HEK293T (cell line): ENCODE measurements at regions not wholly inside any gene's neighbourhood (a gene's known extent, or its start where the extent isn't known, plus 50 kb on each side); places are given as distances from the start of the nearest gene placed in this dataset.

Experiments
- ARNT ChIP-seq: fragments of 450-650 bp; IDR thresholded peaks from 2 replicates; pipeline ENCODE4 v1.6.1; 2017; ENCODE audit warnings: mild to moderate bottlenecking
- CTBP1 ChIP-seq: fragments of 450-650 bp; IDR thresholded peaks from 2 replicates; pipeline ENCODE4 v1.6.1; 2016; ENCODE audit warnings: borderline replicate concordance
- ELF4 ChIP-seq: fragments of 450-650 bp; IDR thresholded peaks from 2 replicates; pipeline ENCODE4 v1.6.1; 2017; ENCODE audit warnings: antibody characterized with exemption
- FOXA1 ChIP-seq: fragments of 450-650 bp; IDR thresholded peaks from 2 replicates; pipeline ENCODE4 v1.6.1; 2016; ENCODE audit warnings: mild to moderate bottlenecking
- FOXM1 ChIP-seq: fragments of 450-650 bp; IDR thresholded peaks from 2 replicates; pipeline ENCODE4 v1.6.1; 2017; ENCODE audit warnings: mild to moderate bottlenecking, borderline replicate concordance
- HDGF ChIP-seq: fragments of 450-650 bp; IDR thresholded peaks from 2 replicates; pipeline ENCODE4 v1.6.1; 2017; ENCODE audit warnings: antibody characterized with exemption, borderline replicate concordance
- LEF1 ChIP-seq: fragments of 450-650 bp; IDR thresholded peaks from 2 replicates; pipeline ENCODE4 v1.6.1; 2017; ENCODE audit warnings: mild to moderate bottlenecking, borderline replicate concordance
- NFRKB ChIP-seq: fragments of 450-650 bp; IDR thresholded peaks from 2 replicates; pipeline ENCODE4 v1.6.1; 2016; ENCODE audit warnings: mild to moderate bottlenecking, moderate library complexity
- PKNOX1 ChIP-seq: fragments of 450-650 bp; IDR thresholded peaks from 2 replicates; pipeline ENCODE4 v1.6.1; 2016
- SP1 ChIP-seq: fragments of 450-650 bp; IDR thresholded peaks from 2 replicates; pipeline ENCODE4 v1.6.1; 2017
- SUZ12 ChIP-seq: fragments of 450-650 bp; IDR thresholded peaks from 2 replicates; pipeline ENCODE4 v1.6.1; 2016; ENCODE audit warnings: mild to moderate bottlenecking
- TARDBP ChIP-seq: fragments of 450-650 bp; IDR thresholded peaks from 2 replicates; pipeline ENCODE4 v1.6.1; 2016
- ZNF384 ChIP-seq: fragments of 450-650 bp; IDR thresholded peaks from 2 replicates; pipeline ENCODE4 v1.6.1; 2016

- no peak for TF ChIP-seq ARNT
- no peak for TF ChIP-seq SP1
- TF ChIP-seq FOXM1: no peak
- no peak for TF ChIP-seq FOXA1
- no peak for TF ChIP-seq ZNF384
- TF ChIP-seq PKNOX1: no peak
- no peak for TF ChIP-seq TARDBP
- TF ChIP-seq SUZ12: no peak
- no peak for TF ChIP-seq NFRKB
- no peak for TF ChIP-seq CTBP1
- no peak for TF ChIP-seq ELF4
- TF ChIP-seq HDGF: no peak
- no peak for TF ChIP-seq LEF1
These were observed 115.5 kb downstream of the MIS18A start for GRCh38 chr21:32163386-32163785.
